Naive B cell (primary cell): ENCODE measurements at regions not wholly inside any gene's neighbourhood (a gene's known extent, or its start where the extent isn't known, plus 50 kb on each side); places are given as distances from the start of the nearest gene placed in this dataset.
"Not testable (repeated sequence)": the region's sequence is repeated elsewhere in the genome, so short reads cannot be mapped to it uniquely, and the experiment has no call there.

Experiments
- ATAC-seq, 2 donors: fragments of 150-1000 bp; cut with Tn5 transposase; 2 replicates each; pipeline ENCODE4 v1.10.0; 2021; ENCODE audit warnings: low read depth in 2 of 2, mild to moderate bottlenecking in 2 of 2, moderate library complexity in 2 of 2
- DNase-seq: peaks from one replicate; pipeline ENCODE4 v3.0.0; 2022
- H3K27ac Mint-ChIP-seq, 6 donors: one replicate each; pipeline ENCODE4 v1.8.0; 2020 to 2022; ENCODE audit warnings: mild to moderate bottlenecking in 6 of 6, mixed read lengths in 6 of 6, moderate library complexity in 5 of 6, inconsistent platforms in 2 of 6
- H3K27me3 Mint-ChIP-seq, 3 donors: one replicate each; pipeline ENCODE4 v1.8.0; 2021 to 2022; ENCODE audit warnings: mixed read lengths in 3 of 3, mild to moderate bottlenecking in 1 of 3
- H3K36me3 Mint-ChIP-seq, 2 donors: one replicate each; pipeline ENCODE4 v1.8.0; 2020 to 2022; ENCODE audit warnings: mixed read lengths in 2 of 2, inconsistent platforms in 1 of 2, mild to moderate bottlenecking in 1 of 2
- H3K4me1 Mint-ChIP-seq, 3 donors: one replicate each; pipeline ENCODE4 v1.8.0; 2020 to 2022; ENCODE audit warnings: mixed read lengths in 3 of 3, inconsistent platforms in 1 of 3, mild to moderate bottlenecking in 1 of 3, moderate library complexity in 1 of 3
- H3K4me3 Mint-ChIP-seq, 8 donors: one replicate each; pipeline ENCODE4 v1.8.0; 2020 to 2022; ENCODE audit warnings: mild to moderate bottlenecking in 8 of 8, mixed read lengths in 8 of 8, moderate library complexity in 8 of 8, inconsistent platforms in 2 of 8
- H3K9me3 Mint-ChIP-seq, 7 donors: one replicate each; pipeline ENCODE4 v1.8.0; 2020 to 2022; ENCODE audit warnings: mixed read lengths in 7 of 7, mild to moderate bottlenecking in 5 of 7, inconsistent platforms in 2 of 7, moderate library complexity in 1 of 7

GRCh38 chr2:184168823-184169222, 429.5 kb upstream of the ZNF804A start:
- Mint-ChIP-seq H3K27ac (peak overlapping the region in 1 of 6 donors; percentile 51), H3K9me3 (peaks cover 2 to 21% (median 5%) of the 10 kb centered on the region in 7 donors)
- DNase-seq, H3K4me3 Mint-ChIP-seq, H3K27me3 Mint-ChIP-seq, ATAC-seq, H3K4me1 Mint-ChIP-seq, H3K36me3 Mint-ChIP-seq: not testable (repeated sequence)

GRCh38 chr2:184169366-184169765, 429.0 kb upstream of the ZNF804A start:
- DNase-seq (no peak), ATAC-seq (no peak)
- Mint-ChIP-seq H3K9me3 (peaks cover 2 to 21% (median 5%) of the 10 kb centered on the region in 7 donors), H3K27me3 (no peaks in the 10 kb centered on the region), H3K36me3 (no peaks in the 10 kb centered on the region), H3K4me1 (no peaks in the 10 kb centered on the region), H3K27ac (peak overlapping the region in 1 of 6 donors; percentile 18), H3K4me3 (no peak overlapping the region)

- H3K27ac Mint-ChIP-seq: no peak overlapping the region
- peaks cover 0 to 8% (median 1%) of the 10 kb centered on the region in 7 donors for H3K9me3 Mint-ChIP-seq
- H3K36me3 Mint-ChIP-seq: no peaks in the 10 kb centered on the region
- DNase-seq (no peak), ATAC-seq (no peak)
- H3K27me3 Mint-ChIP-seq: no peaks in the 10 kb centered on the region
- H3K4me1 Mint-ChIP-seq: no peaks in the 10 kb centered on the region
- no peak overlapping the region for H3K4me3 Mint-ChIP-seq
These were observed 423.7 kb upstream of the ZNF804A start for GRCh38 chr2:184174493-184175104.

GRCh38 chr2:184178229-184178628, 420.1 kb upstream of the ZNF804A start:
- Mint-ChIP-seq H3K27ac (no peak overlapping the region), H3K27me3 (no peaks in the 10 kb centered on the region), H3K36me3 (no peaks in the 10 kb centered on the region), H3K4me1 (no peaks in the 10 kb centered on the region), H3K4me3 (no peak overlapping the region), H3K9me3 (peaks cover 0 to 5% (median 1%) of the 10 kb centered on the region in 7 donors)
- DNase-seq (no peak), ATAC-seq (no peak)

- H3K36me3 Mint-ChIP-seq: no peaks in the 10 kb centered on the region
- no peak overlapping the region for H3K27ac Mint-ChIP-seq
- H3K4me3 Mint-ChIP-seq: no peak overlapping the region
- no peaks in the 10 kb centered on the region for H3K27me3 Mint-ChIP-seq
- no peaks in the 10 kb centered on the region for H3K4me1 Mint-ChIP-seq
- H3K9me3 Mint-ChIP-seq: peaks cover 0 to 4% (median 3%) of the 10 kb centered on the region in 7 donors
- DNase-seq (no peak), ATAC-seq (no peak)
These were observed 411.9 kb upstream of the ZNF804A start for GRCh38 chr2:184186436-184186835.

- no peaks in the 10 kb centered on the region for H3K36me3 Mint-ChIP-seq
- no peak for DNase-seq
- H3K9me3 Mint-ChIP-seq: peaks cover 0 to 4% (median 3%) of the 10 kb centered on the region in 7 donors
- ATAC-seq: no peak
- H3K4me1 Mint-ChIP-seq: no peaks in the 10 kb centered on the region
- no peaks in the 10 kb centered on the region for H3K27me3 Mint-ChIP-seq
- no peak overlapping the region for H3K27ac Mint-ChIP-seq
- no peak overlapping the region for H3K4me3 Mint-ChIP-seq
These were observed 410.8 kb upstream of the ZNF804A start for GRCh38 chr2:184187421-184187971.

GRCh38 chr2:184190725-184191124, 407.6 kb upstream of the ZNF804A start:
- DNase-seq (no peak), ATAC-seq (no peak)
- no peak overlapping the region for H3K4me3 Mint-ChIP-seq
- peaks cover 0 to 4% (median 3%) of the 10 kb centered on the region in 7 donors for H3K9me3 Mint-ChIP-seq
- no peak overlapping the region for H3K27ac Mint-ChIP-seq
- no peaks in the 10 kb centered on the region for H3K36me3 Mint-ChIP-seq
- H3K27me3 Mint-ChIP-seq: no peaks in the 10 kb centered on the region
- no peaks in the 10 kb centered on the region for H3K4me1 Mint-ChIP-seq

- H3K27ac Mint-ChIP-seq: no peak overlapping the region
- H3K4me1 Mint-ChIP-seq: no peaks in the 10 kb centered on the region
- no peaks in the 10 kb centered on the region for H3K36me3 Mint-ChIP-seq
- H3K9me3 Mint-ChIP-seq: peaks cover 0 to 4% (median 0%) of the 10 kb centered on the region in 7 donors
- no peak for DNase-seq
- no peaks in the 10 kb centered on the region for H3K27me3 Mint-ChIP-seq
- no peak for ATAC-seq
- H3K4me3 Mint-ChIP-seq: no peak overlapping the region
These were observed 405.7 kb upstream of the ZNF804A start for GRCh38 chr2:184192649-184193048.

GRCh38 chr2:184197413-184197812, 400.9 kb upstream of the ZNF804A start:
- DNase-seq (no peak), ATAC-seq (no peak)
- Mint-ChIP-seq H3K36me3 (no peaks in the 10 kb centered on the region), H3K27me3 (no peaks in the 10 kb centered on the region), H3K4me1 (no peaks in the 10 kb centered on the region), H3K4me3 (no peak overlapping the region), H3K27ac (no peak overlapping the region), H3K9me3 (peaks cover 0 to 2% (median 0%) of the 10 kb centered on the region in 7 donors)

GRCh38 chr2:184198791-184199190, 399.5 kb upstream of the ZNF804A start:
- not testable (repeated sequence) for H3K9me3 Mint-ChIP-seq, ATAC-seq, H3K4me3 Mint-ChIP-seq, H3K4me1 Mint-ChIP-seq, DNase-seq, H3K27ac Mint-ChIP-seq, H3K27me3 Mint-ChIP-seq, H3K36me3 Mint-ChIP-seq

- no peaks in the 10 kb centered on the region for H3K27me3 Mint-ChIP-seq
- peaks cover 0 to 2% (median 0%) of the 10 kb centered on the region in 7 donors for H3K9me3 Mint-ChIP-seq
- ATAC-seq (no peak), DNase-seq (no peak)
- no peaks in the 10 kb centered on the region for H3K36me3 Mint-ChIP-seq
- H3K4me1 Mint-ChIP-seq: no peaks in the 10 kb centered on the region
- no peak overlapping the region for H3K27ac Mint-ChIP-seq
- no peak overlapping the region for H3K4me3 Mint-ChIP-seq
These were observed 399.1 kb upstream of the ZNF804A start for GRCh38 chr2:184199274-184199673.

- Mint-ChIP-seq H3K36me3 (no peaks in the 10 kb centered on the region), H3K9me3 (peaks cover 0 to 2% (median 0%) of the 10 kb centered on the region in 7 donors), H3K27me3 (no peaks in the 10 kb centered on the region), H3K4me1 (no peaks in the 10 kb centered on the region), H3K27ac (no peak overlapping the region), H3K4me3 (no peak overlapping the region)
- DNase-seq: no peak
- no peak for ATAC-seq
These were observed 397.1 kb upstream of the ZNF804A start for GRCh38 chr2:184201246-184201645.

- Mint-ChIP-seq H3K27ac (no peak overlapping the region), H3K9me3 (peaks cover 0 to 2% (median 0%) of the 10 kb centered on the region in 7 donors), H3K4me1 (no peaks in the 10 kb centered on the region), H3K27me3 (no peaks in the 10 kb centered on the region), H3K4me3 (no peak overlapping the region), H3K36me3 (no peaks in the 10 kb centered on the region)
- ATAC-seq: no peak
- no peak for DNase-seq
These were observed 394.7 kb upstream of the ZNF804A start for GRCh38 chr2:184203661-184204060.

- H3K4me1 Mint-ChIP-seq: no peaks in the 10 kb centered on the region
These were observed 393.2 kb upstream of the ZNF804A start for GRCh38 chr2:184205048-184205596.

More at GRCh38 chr2:184205048-184205596, 393.2 kb upstream of the ZNF804A start:
- peaks cover 0 to 3% (median 0%) of the 10 kb centered on the region in 7 donors for H3K9me3 Mint-ChIP-seq
- DNase-seq: no peak
- no peak overlapping the region for H3K27ac Mint-ChIP-seq
- no peaks in the 10 kb centered on the region for H3K36me3 Mint-ChIP-seq
- no peak overlapping the region for H3K4me3 Mint-ChIP-seq
- H3K27me3 Mint-ChIP-seq: no peaks in the 10 kb centered on the region
- ATAC-seq: no peak
